ENCODE measurements at regions not wholly inside any gene's neighbourhood (a gene's known extent, or its start where the extent isn't known, plus 50 kb on each side); places are given as distances from the start of the nearest gene placed in this dataset.

GRCh38 chr4:126708716-126709115, 924.0 kb upstream of the INTU start:
- TF ChIP-seq, protein P1, sequence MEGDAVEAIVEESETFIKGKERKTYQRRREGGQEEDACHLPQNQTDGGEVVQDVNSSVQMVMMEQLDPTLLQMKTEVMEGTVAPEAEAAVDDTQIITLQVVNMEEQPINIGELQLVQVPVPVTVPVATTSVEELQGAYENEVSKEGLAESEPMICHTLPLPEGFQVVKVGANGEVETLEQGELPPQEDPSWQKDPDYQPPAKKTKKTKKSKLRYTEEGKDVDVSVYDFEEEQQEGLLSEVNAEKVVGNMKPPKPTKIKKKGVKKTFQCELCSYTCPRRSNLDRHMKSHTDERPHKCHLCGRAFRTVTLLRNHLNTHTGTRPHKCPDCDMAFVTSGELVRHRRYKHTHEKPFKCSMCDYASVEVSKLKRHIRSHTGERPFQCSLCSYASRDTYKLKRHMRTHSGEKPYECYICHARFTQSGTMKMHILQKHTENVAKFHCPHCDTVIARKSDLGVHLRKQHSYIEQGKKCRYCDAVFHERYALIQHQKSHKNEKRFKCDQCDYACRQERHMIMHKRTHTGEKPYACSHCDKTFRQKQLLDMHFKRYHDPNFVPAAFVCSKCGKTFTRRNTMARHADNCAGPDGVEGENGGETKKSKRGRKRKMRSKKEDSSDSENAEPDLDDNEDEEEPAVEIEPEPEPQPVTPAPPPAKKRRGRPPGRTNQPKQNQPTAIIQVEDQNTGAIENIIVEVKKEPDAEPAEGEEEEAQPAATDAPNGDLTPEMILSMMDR (IDR thresholded peaks at IDR 0.05 in 4 of 5, conservative IDR thresholded peaks at IDR 0.05 in 1 of 5), result no peak
- TF ChIP-seq POLR2A (IDR thresholded peaks at IDR 0.05), result no peak
